GM21737 (cell line): ENCODE measurements at regions not wholly inside any gene's neighbourhood (a gene's known extent, or its start where the extent isn't known, plus 50 kb on each side); places are given as distances from the start of the nearest gene placed in this dataset.
"Not testable (repeated sequence)": the region's sequence is repeated elsewhere in the genome, so short reads cannot be mapped to it uniquely, and the experiment has no call there.

Experiments used
- ATAC-seq: cut with Tn5 transposase; IDR thresholded peaks from one replicate; pipeline ENCODE4 v1.9.1; 2021; ENCODE audit warnings: mild to moderate bottlenecking, moderate library complexity; ENCODE audit not compliant: unreplicated experiment

- ATAC-seq, result not testable (repeated sequence)
These were observed 357.5 kb downstream of the CNTNAP3B start for GRCh38 chr9:41771693-41772092.

GRCh38 chr9:41754822-41755221 is 374.4 kb downstream of the CNTNAP3B start:
- ATAC-seq, result not testable (repeated sequence)

GRCh38 chr9:41754403-41754802 is 374.8 kb downstream of the CNTNAP3B start:
- not testable (repeated sequence) for ATAC-seq

DNA sequence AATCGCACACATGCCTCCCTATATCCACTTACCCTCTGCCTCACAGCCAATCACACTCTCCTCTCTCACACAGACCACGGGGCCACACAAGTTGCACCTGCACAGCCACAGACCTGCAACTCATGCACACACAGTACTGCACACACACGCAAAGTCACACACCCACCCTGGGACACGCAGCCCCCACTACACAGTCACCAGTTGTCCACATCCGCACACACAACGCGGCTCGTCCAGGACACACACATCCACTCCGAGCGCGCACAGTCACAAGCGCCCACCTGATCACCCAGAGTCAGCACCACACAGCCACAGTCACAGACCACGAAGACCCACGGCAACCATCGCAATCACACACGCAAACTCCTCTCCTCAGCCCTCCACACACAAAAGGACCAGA is 387.3 kb downstream of the CNTNAP3B start:
- not testable (repeated sequence) for ATAC-seq

- ATAC-seq, result not testable (repeated sequence)
These were observed 388.1 kb downstream of the CNTNAP3B start for GRCh38 chr9:41741173-41741572.

- ATAC-seq, result not testable (repeated sequence)
These were observed 390.5 kb downstream of the CNTNAP3B start for GRCh38 chr9:41738681-41739080.

DNA sequence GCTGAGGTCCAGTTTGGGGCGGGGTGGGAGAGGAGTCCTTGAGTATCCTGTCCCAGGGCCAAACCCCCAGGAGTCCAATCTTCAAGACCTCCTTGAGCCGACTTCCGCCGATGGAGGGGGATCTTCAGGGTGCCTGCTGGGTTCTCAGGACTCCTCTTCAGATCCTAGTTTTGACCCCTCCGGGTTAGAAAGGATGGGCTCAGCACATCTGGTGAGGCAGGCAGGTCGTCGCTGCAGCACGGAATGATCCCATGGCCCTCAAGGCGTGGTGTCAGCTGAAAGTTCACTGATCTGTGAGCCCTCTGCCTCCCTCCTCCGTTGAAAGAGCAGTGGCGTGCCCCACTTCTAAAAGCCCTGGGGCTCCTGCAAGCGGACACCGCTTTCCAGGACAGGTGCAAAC is 430.0 kb downstream of the CNTNAP3B start:
- not testable (repeated sequence) for ATAC-seq

GRCh38 chr9:41697080-41697479 is 432.1 kb downstream of the CNTNAP3B start:
- not testable (repeated sequence) for ATAC-seq

DNA sequence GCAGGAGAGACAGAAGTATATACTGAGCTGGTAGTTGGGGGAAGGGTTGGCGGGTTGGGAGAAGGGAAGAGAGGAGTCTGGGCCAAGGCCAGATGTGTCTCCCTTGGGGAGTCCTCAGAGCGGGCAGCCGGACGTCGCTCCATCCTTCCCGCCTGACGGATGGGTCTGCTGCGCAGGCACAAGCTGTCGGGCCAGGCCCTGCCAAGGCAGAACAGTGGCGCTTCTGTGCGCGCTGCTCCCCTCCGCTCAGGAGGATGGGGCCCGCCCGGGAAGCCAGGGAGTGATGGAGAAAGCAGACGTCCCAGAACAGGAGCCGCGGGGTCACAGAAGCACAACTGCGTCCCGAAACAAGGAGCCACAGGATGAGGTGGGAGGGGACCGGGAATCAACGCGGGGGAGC is 449.9 kb downstream of the CNTNAP3B start:
- ATAC-seq, result not testable (repeated sequence)

DNA sequence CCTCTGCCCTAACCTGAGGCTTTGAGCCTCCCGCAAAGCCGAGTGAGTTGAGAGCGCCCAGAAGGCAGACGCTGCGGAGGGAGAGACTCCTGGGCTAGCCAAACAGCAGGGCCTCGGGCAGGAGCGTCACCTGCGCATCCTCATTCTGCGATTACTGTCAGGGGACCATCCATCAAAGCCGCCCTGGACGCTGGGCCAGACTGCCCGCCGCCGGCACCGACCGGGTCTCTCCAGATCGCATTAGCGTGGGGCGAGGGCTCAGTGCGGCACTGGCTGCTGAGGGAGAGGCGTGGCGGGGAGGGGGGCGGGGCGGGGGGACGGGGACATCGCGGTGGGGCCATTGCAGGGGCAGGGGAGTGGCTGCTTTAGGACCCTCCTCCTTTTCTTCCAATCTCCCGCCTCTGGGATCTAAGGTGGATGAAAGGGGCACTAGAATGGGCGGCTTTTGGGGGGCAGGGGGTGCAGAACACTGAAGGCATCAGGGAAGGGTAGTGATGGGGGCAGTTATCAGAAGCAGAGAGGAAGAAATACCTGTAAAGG is 465.7 kb downstream of the CNTNAP3B start:
- ATAC-seq, result not testable (repeated sequence)

- ATAC-seq, result not testable (repeated sequence)
These were observed 469.6 kb upstream of the ZNG1F start for GRCh38 chr9:41658706-41659105.

DNA sequence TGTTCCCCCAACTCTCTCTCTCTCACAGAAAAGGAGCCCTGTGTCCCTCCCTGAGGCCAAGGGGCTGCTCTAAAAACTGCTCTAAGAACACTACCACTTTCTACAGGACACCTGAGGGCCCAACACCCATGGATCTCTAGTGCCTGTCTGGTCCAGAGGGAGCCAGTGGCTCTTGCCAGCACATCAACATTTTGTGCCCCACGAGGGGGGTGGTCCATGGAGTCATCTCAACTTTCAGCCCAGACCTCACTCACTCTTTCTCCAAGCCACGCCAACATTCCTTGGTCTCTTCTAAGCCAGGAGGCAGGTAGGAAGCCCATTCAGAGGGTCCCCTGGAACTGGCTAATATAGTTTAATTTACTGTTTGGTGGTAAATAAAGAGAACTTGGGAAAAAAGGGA is 469.0 kb upstream of the ZNG1F start:
- ATAC-seq, result not testable (repeated sequence)

DNA sequence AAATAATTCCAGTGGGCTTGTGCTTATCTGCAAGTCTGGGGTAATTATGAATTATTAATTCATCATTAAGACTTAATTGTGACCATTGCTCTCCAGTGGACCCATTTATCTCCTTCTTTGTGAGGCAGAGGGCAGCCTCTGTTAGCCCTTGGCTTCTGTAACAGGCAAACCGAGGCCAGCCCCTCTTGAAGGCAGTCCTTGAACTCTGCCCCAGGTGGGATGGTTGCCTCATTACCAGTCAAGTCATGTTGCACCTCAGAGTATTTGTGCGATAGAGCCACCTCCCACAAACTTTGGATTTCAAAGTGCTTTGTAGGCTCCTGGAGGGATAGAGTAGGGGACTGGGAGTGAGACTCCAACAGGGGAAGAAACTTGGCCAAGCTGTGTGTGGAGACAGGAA is 468.0 kb upstream of the ZNG1F start:
- not testable (repeated sequence) for ATAC-seq

DNA sequence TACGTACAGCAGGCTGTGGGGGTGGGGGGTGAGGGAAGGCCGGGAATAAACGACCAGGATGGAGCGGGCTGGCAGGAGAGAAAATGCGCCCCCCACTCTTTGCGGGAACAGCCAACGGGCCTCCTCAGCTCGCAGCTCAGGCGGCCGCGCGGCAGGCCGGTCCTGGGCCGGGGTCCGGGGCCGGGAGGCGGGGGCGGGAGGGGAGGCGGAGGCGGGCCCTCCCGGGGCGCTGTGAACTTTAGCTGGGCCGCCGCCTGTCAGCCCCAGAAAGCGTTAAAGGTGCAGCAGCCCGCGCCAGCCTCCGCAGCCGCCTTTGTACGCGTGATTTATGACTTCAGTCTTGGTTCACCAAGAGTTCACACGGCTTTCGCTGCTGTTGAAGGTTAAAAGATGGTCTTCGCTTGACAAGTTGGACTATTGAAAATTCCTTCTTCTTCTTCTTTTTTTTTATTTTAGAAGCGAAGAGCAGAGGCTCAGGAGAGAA is 466.0 kb upstream of the ZNG1F start:
- ATAC-seq, result not testable (repeated sequence)

DNA sequence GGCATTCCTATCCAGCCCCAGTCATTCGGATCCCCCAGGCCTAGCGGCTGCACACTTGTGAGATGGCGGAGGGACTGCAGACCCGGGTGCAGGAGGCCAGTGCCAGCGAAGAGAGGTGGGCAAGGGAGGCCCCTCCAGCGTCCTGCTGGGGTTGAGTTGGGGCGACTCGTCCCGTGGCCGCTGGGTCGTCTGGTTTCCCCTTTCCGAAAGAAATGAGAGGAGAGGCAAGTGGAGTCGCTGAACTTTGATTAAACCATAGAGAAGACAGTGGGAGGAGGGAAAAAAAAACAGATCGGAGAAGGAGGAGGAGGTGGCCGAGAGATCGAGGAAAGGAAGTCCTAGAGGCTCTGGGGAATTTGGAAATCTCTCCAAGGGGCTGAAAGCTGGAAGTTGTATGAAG is 465.2 kb upstream of the ZNG1F start:
- not testable (repeated sequence) for ATAC-seq

DNA sequence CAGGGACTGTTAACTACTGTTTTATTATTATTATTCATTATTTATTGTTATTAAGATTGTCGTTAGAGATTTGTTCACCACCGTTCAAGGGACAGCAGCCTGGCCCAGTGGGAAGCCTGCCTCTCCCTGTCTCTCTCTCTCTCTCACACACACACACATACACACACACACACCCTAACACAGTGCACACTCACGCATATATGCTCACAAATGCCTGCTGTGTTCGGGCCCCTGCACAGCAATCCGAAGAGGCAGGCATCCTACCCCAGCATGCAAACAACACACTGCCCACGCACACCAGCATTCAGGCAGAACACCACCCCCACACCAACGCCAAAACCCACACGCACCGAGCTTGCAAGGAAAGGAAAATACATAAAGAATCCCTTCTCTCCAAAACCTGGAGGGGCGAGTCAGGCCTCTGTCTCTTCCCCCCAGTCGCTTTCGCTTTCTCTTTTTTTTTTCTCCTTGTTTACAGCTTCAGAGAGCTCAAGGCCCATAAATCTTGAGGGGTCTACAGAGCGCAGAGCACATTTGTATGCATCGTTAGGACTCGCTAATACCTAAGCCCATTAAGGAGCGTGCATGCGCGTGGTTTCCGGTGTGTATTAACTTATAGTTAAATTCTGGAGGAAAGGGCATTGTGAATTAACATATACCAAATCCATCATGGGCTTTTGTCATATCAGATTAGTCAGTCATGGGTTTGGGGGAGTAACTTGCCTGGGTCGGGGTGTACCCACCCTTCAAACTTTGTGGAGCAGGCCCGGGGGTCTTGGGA is 464.6 kb upstream of the ZNG1F start:
- ATAC-seq, result not testable (repeated sequence)

DNA sequence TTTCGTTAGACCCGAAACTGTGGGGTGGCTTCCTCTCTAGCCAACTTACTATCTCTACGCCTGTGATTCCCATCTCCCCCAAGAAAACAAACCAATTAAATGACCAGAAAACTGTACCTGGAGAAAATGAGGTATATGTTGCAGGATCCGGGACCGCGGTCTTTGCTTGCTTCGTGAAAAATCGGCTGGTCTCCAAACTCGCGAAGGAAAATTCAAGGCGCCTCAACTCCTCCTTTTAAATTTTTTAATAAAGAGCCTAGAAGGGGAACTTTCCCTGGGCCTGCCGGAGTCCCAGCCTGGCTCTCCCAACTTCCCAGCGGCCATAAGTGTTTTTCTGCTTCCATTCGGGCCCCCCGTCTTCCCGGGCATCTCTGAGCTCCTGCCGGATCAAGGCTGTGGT is 463.7 kb upstream of the ZNG1F start:
- ATAC-seq, result not testable (repeated sequence)

- not testable (repeated sequence) for ATAC-seq
These were observed 463.1 kb upstream of the ZNG1F start for GRCh38 chr9:41652100-41652713.

- ATAC-seq, result not testable (repeated sequence)
These were observed 461.0 kb upstream of the ZNG1F start for GRCh38 chr9:41650086-41650485.

DNA sequence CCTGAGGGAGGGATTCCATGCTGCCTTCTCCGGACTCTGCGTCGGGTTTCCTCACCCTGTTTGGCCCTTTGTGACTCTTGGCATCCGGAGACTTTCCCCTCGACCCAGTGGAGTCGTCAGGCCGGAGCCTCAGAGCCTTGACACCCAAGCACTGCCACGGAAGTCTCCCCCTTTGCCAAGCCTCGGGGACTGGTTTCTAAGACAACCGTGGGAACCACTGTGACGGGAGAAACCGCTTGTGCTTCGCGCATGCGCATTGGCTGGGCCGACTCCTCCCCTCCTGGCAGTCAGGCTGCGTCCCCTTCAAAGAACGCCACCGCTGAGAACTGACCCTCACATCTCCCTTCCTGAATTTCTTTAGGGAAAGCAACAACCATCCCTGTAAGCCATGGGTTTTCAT is 459.4 kb upstream of the ZNG1F start:
- ATAC-seq, result not testable (repeated sequence)

DNA sequence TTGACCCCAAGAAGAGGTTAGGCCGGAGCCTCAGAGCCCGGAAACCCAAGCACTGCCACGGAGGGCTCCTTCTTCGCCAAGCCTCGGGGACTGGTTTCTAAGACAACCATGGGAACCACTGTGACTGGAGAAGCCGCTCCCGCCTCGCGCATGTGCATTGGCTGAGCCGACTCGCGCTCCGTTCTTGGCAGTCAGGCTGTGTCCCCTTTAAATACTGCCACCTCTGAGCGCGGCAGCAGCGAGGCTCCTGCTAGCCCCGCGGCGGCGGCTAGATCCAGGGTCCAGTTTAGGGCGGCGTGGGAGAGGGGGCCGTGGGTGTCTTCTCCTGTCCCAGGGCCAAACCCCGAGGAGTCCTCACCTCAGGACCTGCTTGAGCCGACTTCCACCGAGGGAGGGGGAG is 457.1 kb upstream of the ZNG1F start:
- not testable (repeated sequence) for ATAC-seq
